GM12878 (cell line): ENCODE measurements at regions not wholly inside any gene's neighbourhood (a gene's known extent, or its start where the extent isn't known, plus 50 kb on each side); places are given as distances from the start of the nearest gene placed in this dataset.

Experiments used
- ATAC-seq: fragments of 200-7000 bp; cut with Tn5 transposase; 3 replicates; pipeline ENCODE4 v1.9.1; 2020; ENCODE audit warnings: mild to moderate bottlenecking, moderate library complexity
- BruUV-seq: library from RNA; stranded (reverse); fragments of 400-500 nt; replicated peaks from 2 replicates; lab custom pipeline; 2021; lab: Mats Ljungman, UMichigan
- CTCF ChIA-PET: fragments of 300-600 bp; sonication (Branson Sonifier 250); formaldehyde crosslinking; extraction: SDS; loops from one replicate; lab custom pipeline; 2021; ENCODE audit warnings: inconsistent platforms; lab: Yijun Ruan, JAX
- POLR2A ChIA-PET: fragments of 350-600 bp; formaldehyde crosslinking; extraction: SDS; loops from one replicate; lab custom pipeline; 2021; ENCODE audit warnings: inconsistent platforms; lab: Charles Lee
- RAD21 ChIA-PET: fragments of 300-600 bp; sonication (Branson Sonifier 250); formaldehyde crosslinking; loops from one replicate; lab custom pipeline; 2023; ENCODE audit warnings: antibody characterized with exemption; ENCODE audit not compliant: unreplicated experiment; lab: Charles Lee
- SMC1A ChIA-PET: fragments of 300-600 bp; sonication (Branson Sonifier 250); formaldehyde crosslinking; loops from one replicate; lab custom pipeline; 2023; ENCODE audit not compliant: unreplicated experiment, uncharacterized antibody; lab: Charles Lee
- DNase-seq: peaks from one replicate; pipeline ENCODE4 v3.0.0-alpha.2; 2011; ENCODE audit warnings: low read depth, low spot score
- FAIRE-seq: peaks from 3 replicates; lab custom pipeline; 2011; peaks lifted over from hg19 to GRCh38; lab: Jason Lieb, UNC
- H2AFZ ChIP-seq: 2 replicates; pipeline ENCODE4 v1.6.0; 2011; ENCODE audit warnings: low read depth, low read length, control low read depth; ENCODE audit not compliant: control insufficient read depth
- H3K27ac ChIP-seq: 2 replicates; pipeline ENCODE4 v1.5.1; 2011; ENCODE audit warnings: control low read depth; ENCODE audit not compliant: control insufficient read depth, insufficient read depth
- H3K27me3 ChIP-seq, 2 experiments: replicated peaks in 1 of 2; 2 replicates each; pipeline versions ENCODE4 v1.6.0 to v1.6.1; 2011; ENCODE audit warnings: low read length in 1 of 2; ENCODE audit not compliant: control insufficient read depth in 2 of 2, insufficient read depth in 2 of 2
- H3K36me3 ChIP-seq, 2 experiments: 2 replicates each; pipeline ENCODE4 v1.5.1; 2011; ENCODE audit warnings: low read length in 1 of 2; ENCODE audit not compliant: control insufficient read depth in 2 of 2, insufficient read depth in 2 of 2
- H3K4me1 ChIP-seq: 2 replicates; pipeline ENCODE4 v1.6.1; 2011; ENCODE audit warnings: mild to moderate bottlenecking, low read length, moderate library complexity, mixed read lengths; ENCODE audit not compliant: control insufficient read depth, insufficient read depth
- H3K4me2 ChIP-seq: 2 replicates; pipeline ENCODE4 v1.6.0; 2011; ENCODE audit warnings: control low read depth; ENCODE audit not compliant: control insufficient read depth, insufficient read depth
- H3K4me3 ChIP-seq: fragments of 200-600 bp; sonication (generic); 2 replicates; pipeline ENCODE4 v1.5.1; 2016
- H3K79me2 ChIP-seq: 2 replicates; pipeline ENCODE4 v1.6.0; 2011; ENCODE audit warnings: low read length; ENCODE audit not compliant: control insufficient read depth, insufficient read depth
- H3K9ac ChIP-seq: 2 replicates; pipeline ENCODE4 v1.8.0; 2011; ENCODE audit warnings: low read length, control low read depth, mixed read lengths; ENCODE audit not compliant: control insufficient read depth, insufficient read depth
- H3K9me3 ChIP-seq: replicated peaks from 3 replicates; pipeline ENCODE4 v1.5.1; 2011; ENCODE audit warnings: mild to moderate bottlenecking, low read length; ENCODE audit not compliant: control insufficient read depth, insufficient read depth
- H4K20me1 ChIP-seq: 2 replicates; pipeline ENCODE4 v1.6.0; 2011; ENCODE audit not compliant: control insufficient read depth, insufficient read depth
- HDAC6 ChIP-seq: fragments of 200-600 bp; sonication (generic); IDR thresholded peaks from one replicate; pipeline ENCODE4 v1.8.0; 2017; ENCODE audit warnings: antibody characterized with exemption; ENCODE audit not compliant: unreplicated experiment
- IKZF2 ChIP-seq, 2 experiments: fragments of 450-650 bp; IDR thresholded peaks; 2 replicates each; pipeline ENCODE4 v1.6.1; 2017; ENCODE audit warnings: mild to moderate bottlenecking in 2 of 2, moderate library complexity in 2 of 2
- IRF4 ChIP-seq: IDR thresholded peaks from 2 replicates; pipeline ENCODE4 v1.6.1; 2011; ENCODE audit warnings: low read depth, low read length
- JUND ChIP-seq: IDR thresholded peaks from 2 replicates; pipeline ENCODE4 v1.6.1; 2012; ENCODE audit warnings: low read depth, mild to moderate bottlenecking, low read length, improper control_type of control experiment, moderate library complexity
- PAX5 ChIP-seq: IDR thresholded peaks from 2 replicates; pipeline ENCODE4 v1.6.1; 2011; ENCODE audit warnings: low read depth, low read length, borderline replicate concordance
- RAD51 ChIP-seq: fragments of 450-650 bp; IDR thresholded peaks from 2 replicates; pipeline ENCODE4 v1.6.1; 2016; ENCODE audit warnings: moderate library complexity, mild to moderate bottlenecking, inconsistent platforms
- RELA ChIP-seq: fragments of 450-650 bp; IDR thresholded peaks from 2 replicates; pipeline ENCODE4 v1.8.0; 2014; ENCODE audit warnings: borderline replicate concordance; ENCODE audit not compliant: partially characterized antibody
- SP1 ChIP-seq: IDR thresholded peaks from one replicate; pipeline ENCODE4 v1.6.1; 2011; ENCODE audit warnings: low read depth, low read length
- STAT1 ChIP-seq: fragments of 450-650 bp; conservative IDR thresholded peaks from 2 replicates; pipeline ENCODE4 v1.6.1; 2014; ENCODE audit warnings: antibody characterized with exemption, mild to moderate bottlenecking
- WRNIP1 ChIP-seq: IDR thresholded peaks from 2 replicates; pipeline ENCODE4 v1.6.1; 2011; ENCODE audit warnings: low read depth, low read length, improper control_type of control experiment, borderline replicate concordance
- WGBS: methylation state at CpG from one replicate; pipeline ENCODE4 v1.1.6; 2016; ENCODE audit warnings: low lambda C conversion rate; ENCODE audit not compliant: insufficient replicate concordance, insufficient coverage; ENCODE audit errors: missing lambda C conversion rate; 5-methylcytosine and 5-hydroxymethylcytosine counted together
- in situ Hi-C: fragments of 300-500 bp; cut with MboI; formaldehyde crosslinking; loops from 9 replicates; pipeline ENCODE4 v1.14.3; 2018; ENCODE audit warnings: mixed read lengths
- intact Hi-C: fragments of 100-400 bp; cut with micrococcal nuclease; formaldehyde crosslinking; loops from one replicate; pipeline ENCODE4 v1.14.2; 2022; ENCODE audit not compliant: unreplicated experiment
- TF ChIP-seq, protein P1 (sequence below): fragments of 450-650 bp; conservative IDR thresholded peaks from 2 replicates; pipeline ENCODE4 v1.6.1; 2017; ENCODE audit warnings: mild to moderate bottlenecking, moderate library complexity

DNA sequence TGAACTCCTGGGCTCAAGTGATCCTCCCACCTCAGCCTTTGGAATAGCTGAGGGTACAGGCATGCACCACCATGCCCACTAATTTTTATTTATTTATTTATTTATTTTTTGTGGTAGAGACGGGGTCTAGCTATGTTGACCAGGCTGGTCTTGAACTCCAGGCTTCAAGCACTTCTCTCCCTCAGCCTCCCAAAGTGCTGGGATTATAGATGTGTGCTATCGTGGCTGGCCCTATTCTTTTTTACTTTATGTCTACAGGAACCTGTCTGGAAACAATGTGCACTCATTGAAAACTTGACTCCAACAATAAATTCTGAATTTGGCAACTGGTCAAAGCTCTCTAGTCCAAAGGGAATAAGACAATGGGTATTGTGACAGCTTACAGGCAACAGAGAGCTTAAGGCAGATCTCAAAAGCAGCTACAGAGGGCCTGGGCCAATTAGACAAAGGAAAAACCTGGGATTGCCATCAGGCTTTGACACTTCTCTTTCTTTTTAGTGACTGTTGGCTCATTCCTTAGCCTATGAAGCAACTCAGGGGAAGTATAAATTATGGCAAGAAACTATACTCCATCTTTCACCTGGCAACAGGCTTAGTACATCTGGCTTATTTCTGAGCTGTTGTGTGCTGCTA, 55.1 kb upstream of the RAPGEF4 start:
- ATAC-seq: no peak

More for the DNA sequence above, 55.1 kb upstream of the RAPGEF4 start:
- ChIA-PET RAD21 (no interaction called here), SMC1A (interaction anchor here (1.2 kb wide), 1 partner anchor 11 kb away, joined by 3 read pairs; no protein-coding TSS in a partner anchor), CTCF (interaction anchor here (0.7 kb wide), 1 partner anchor 86 kb away, joined by 3 read pairs; no protein-coding TSS in a partner anchor), POLR2A (no interaction called here)
- H3K4me1 ChIP-seq: no peaks in the 10 kb centered on the region
- no peak overlapping the region for H3K4me2 ChIP-seq
- 0% methylated on average over 2 of the region's 2 CpGs for WGBS
- DNase-seq (no peak), FAIRE-seq (no peak)
- BruUV-seq: no TSS peak
- no peaks in the 10 kb centered on the region for H3K36me3 ChIP-seq
- in situ Hi-C loops (no loop called here), intact Hi-C loops (no loop called here)
- H3K9me3 ChIP-seq: no peaks in the 10 kb centered on the region
- H3K4me3 ChIP-seq: no peak overlapping the region
- TF ChIP-seq WRNIP1: no peak
- TF ChIP-seq PAX5: no peak
- no peak for TF ChIP-seq HDAC6
- TF ChIP-seq JUND: no peak
- no peak for TF ChIP-seq RELA
- TF ChIP-seq RAD51: no peak
- TF ChIP-seq, protein P1, sequence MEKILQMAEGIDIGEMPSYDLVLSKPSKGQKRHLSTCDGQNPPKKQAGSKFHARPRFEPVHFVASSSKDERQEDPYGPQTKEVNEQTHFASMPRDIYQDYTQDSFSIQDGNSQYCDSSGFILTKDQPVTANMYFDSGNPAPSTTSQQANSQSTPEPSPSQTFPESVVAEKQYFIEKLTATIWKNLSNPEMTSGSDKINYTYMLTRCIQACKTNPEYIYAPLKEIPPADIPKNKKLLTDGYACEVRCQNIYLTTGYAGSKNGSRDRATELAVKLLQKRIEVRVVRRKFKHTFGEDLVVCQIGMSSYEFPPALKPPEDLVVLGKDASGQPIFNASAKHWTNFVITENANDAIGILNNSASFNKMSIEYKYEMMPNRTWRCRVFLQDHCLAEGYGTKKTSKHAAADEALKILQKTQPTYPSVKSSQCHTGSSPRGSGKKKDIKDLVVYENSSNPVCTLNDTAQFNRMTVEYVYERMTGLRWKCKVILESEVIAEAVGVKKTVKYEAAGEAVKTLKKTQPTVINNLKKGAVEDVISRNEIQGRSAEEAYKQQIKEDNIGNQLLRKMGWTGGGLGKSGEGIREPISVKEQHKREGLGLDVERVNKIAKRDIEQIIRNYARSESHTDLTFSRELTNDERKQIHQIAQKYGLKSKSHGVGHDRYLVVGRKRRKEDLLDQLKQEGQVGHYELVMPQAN: no peak
- TF ChIP-seq IKZF2 (IDR thresholded peaks at IDR 0.05): no peak
- no peak for TF ChIP-seq SP1
- no peak for TF ChIP-seq IRF4
- TF ChIP-seq STAT1: no peak
- no peak overlapping the region for H2AFZ ChIP-seq
- H4K20me1 ChIP-seq: no peaks in the 10 kb centered on the region
- H3K9ac ChIP-seq: no peak overlapping the region
- H3K79me2 ChIP-seq: no peaks in the 10 kb centered on the region
- no peak overlapping the region for H3K27ac ChIP-seq
- H3K27me3 ChIP-seq: no peaks in the 10 kb centered on the region
